SK-N-SH (cell line): ENCODE measurements at regions not wholly inside any gene's neighbourhood (a gene's known extent, or its start where the extent isn't known, plus 50 kb on each side); places are given as distances from the start of the nearest gene placed in this dataset.

Experiments
- CTCF ChIA-PET: fragments of 300-600, 350-600 bp; formaldehyde crosslinking; extraction: SDS; loops from one replicate; lab custom pipeline; 2021; lab: Yijun Ruan, JAX
- POLR2A ChIA-PET: fragments of 350-600 bp; sonication (Branson Sonifier 250); formaldehyde crosslinking; extraction: SDS; loops from one replicate; lab custom pipeline; 2020; ENCODE audit warnings: antibody characterized with exemption, inconsistent platforms; lab: Yijun Ruan, JAX
- DNase-seq: peaks from one replicate; pipeline ENCODE4 v3.0.0; 2012
- H2AFZ ChIP-seq: fragments of 200-600 bp; sonication (generic); 2 replicates; pipeline ENCODE4 v1.8.1; 2016; ENCODE audit warnings: antibody characterized with exemption, mild to moderate bottlenecking, low read depth
- H3F3A ChIP-seq: fragments of 200-600 bp; sonication (generic); replicated peaks from 2 replicates; pipeline ENCODE3; 2016; ENCODE audit warnings: antibody characterized with exemption, mild to moderate bottlenecking; ENCODE audit not compliant: insufficient read depth
- H3K27ac ChIP-seq, 2 experiments: fragments of 200-500 bp in 1 of 2; fragments of 200-600 bp in 1 of 2; sonication (Bioruptor generic) in 1 of 2; sonication (generic), shearing (Covaris generic) in 1 of 2; 2 replicates each; pipeline versions ENCODE4 v1.5.1 to v1.6.1; 2014 to 2016; ENCODE audit warnings: low read depth in 2 of 2, inconsistent platforms in 1 of 2, low read length in 1 of 2, mild to moderate bottlenecking in 1 of 2, mixed read lengths in 1 of 2
- H3K27me3 ChIP-seq: fragments of 200-600 bp; sonication (generic), shearing (Covaris generic); 2 replicates; pipeline ENCODE4 v1.6.1; 2016; ENCODE audit warnings: mixed run types; ENCODE audit not compliant: insufficient read depth
- H3K36me3 ChIP-seq, 2 experiments: fragments of 200-500 bp in 1 of 2; fragments of 200-600 bp in 1 of 2; sonication (Bioruptor generic) in 1 of 2; sonication (generic) in 1 of 2; replicated peaks in 1 of 2; 2 replicates each; pipeline versions ENCODE3 to v1.5.1; 2014 to 2016; ENCODE audit warnings: low read length in 1 of 2, mild to moderate bottlenecking in 1 of 2; ENCODE audit not compliant: insufficient read depth in 2 of 2, control insufficient read depth in 1 of 2
- H3K4me1 ChIP-seq, 2 experiments: fragments of 200-500 bp in 1 of 2; fragments of 200-600 bp in 1 of 2; sonication (Bioruptor generic) in 1 of 2; sonication (generic), shearing (Covaris generic) in 1 of 2; 2 replicates each; pipeline versions ENCODE4 v1.5.1 to v1.6.1; 2014 to 2016; ENCODE audit warnings: low read depth in 1 of 2, low read length in 1 of 2, mixed run types in 1 of 2; ENCODE audit not compliant: insufficient read depth in 2 of 2, control insufficient read depth in 1 of 2
- H3K4me2 ChIP-seq: fragments of 200-600 bp; sonication (generic), shearing (Covaris generic); 2 replicates; pipeline ENCODE4 v1.6.1; 2017; ENCODE audit warnings: mixed run types
- H3K4me3 ChIP-seq, 2 experiments: fragments of 200-500 bp in 1 of 2; fragments of 200-600 bp in 1 of 2; sonication (Bioruptor generic) in 1 of 2; sonication (generic), shearing (Covaris generic) in 1 of 2; 2 replicates each; pipeline versions ENCODE4 v1.5.1 to v1.8.1; 2014 to 2016; ENCODE audit warnings: low read depth in 2 of 2, inconsistent platforms in 1 of 2, low read length in 1 of 2, mild to moderate bottlenecking in 1 of 2, mixed read lengths in 1 of 2, moderate library complexity in 1 of 2
- H3K79me2 ChIP-seq: fragments of 200-600 bp; sonication (generic); 2 replicates; pipeline ENCODE4 v1.8.1; 2017; ENCODE audit warnings: mild to moderate bottlenecking; ENCODE audit not compliant: insufficient read depth
- H3K9ac ChIP-seq: fragments of 200-600 bp; sonication (generic); 2 replicates; pipeline ENCODE4 v1.6.1; 2017; ENCODE audit warnings: mixed run types
- H3K9me2 ChIP-seq: fragments of 200-600 bp; sonication (generic); 2 replicates; pipeline ENCODE4 v1.6.1; 2017; ENCODE audit warnings: mixed run types
- H3K9me3 ChIP-seq: fragments of 200-600 bp; sonication (generic); 2 replicates; pipeline ENCODE4 v1.6.1; 2017; ENCODE audit warnings: mixed run types, mild to moderate bottlenecking, moderate library complexity
- H4K20me1 ChIP-seq: fragments of 200-600 bp; sonication (generic); 2 replicates; pipeline ENCODE4 v1.6.1; 2017; ENCODE audit warnings: mild to moderate bottlenecking, mixed run types; ENCODE audit not compliant: insufficient read depth
- CHD2 ChIP-seq: fragments of 150-350 bp; IDR thresholded peaks from 2 replicates; pipeline ENCODE4 v1.6.1; 2018; ENCODE audit warnings: low read length; ENCODE audit not compliant: partially characterized antibody
- ELF1 ChIP-seq: IDR thresholded peaks from 2 replicates; pipeline ENCODE4 v1.4.0; 2012
- EP300 ChIP-seq, 2 experiments: IDR thresholded peaks; 2 replicates each; pipeline versions ENCODE4 v1.4.0 to v1.6.1; 2012; ENCODE audit warnings: borderline replicate concordance in 1 of 2, low read depth in 1 of 2, low read length in 1 of 2
- EZH2phosphoT487 ChIP-seq: fragments of 200-600 bp; sonication (generic); IDR thresholded peaks from 2 replicates; pipeline ENCODE4 v1.6.1; 2017; ENCODE audit warnings: low read depth, mixed run types, mild to moderate bottlenecking, antibody characterized with exemption, moderate library complexity, borderline replicate concordance
- FOSL2 ChIP-seq: IDR thresholded peaks from 2 replicates; pipeline ENCODE4 v1.4.0; 2012; ENCODE audit warnings: low read depth, mild to moderate bottlenecking, moderate library complexity, borderline replicate concordance
- FOXM1 ChIP-seq: IDR thresholded peaks from 2 replicates; pipeline ENCODE4 v1.4.0; 2012; ENCODE audit warnings: low read depth, mild to moderate bottlenecking
- GABPA ChIP-seq: IDR thresholded peaks from 2 replicates; pipeline ENCODE4 v1.4.0; 2012; ENCODE audit warnings: low read depth, mild to moderate bottlenecking
- JUND ChIP-seq: IDR thresholded peaks from 2 replicates; pipeline ENCODE4 v1.4.0; 2012
- MAX ChIP-seq: IDR thresholded peaks from 2 replicates; pipeline ENCODE4 v1.4.0; 2012; ENCODE audit warnings: low read depth
- MEF2A ChIP-seq: IDR thresholded peaks from 2 replicates; pipeline ENCODE4 v1.4.0; 2012; ENCODE audit warnings: low read depth, borderline replicate concordance
- NRF1 ChIP-seq: IDR thresholded peaks from 2 replicates; pipeline ENCODE4 v1.6.1; 2012; ENCODE audit warnings: low read depth, mild to moderate bottlenecking, low read length
- RCOR1 ChIP-seq: fragments of 150-350 bp; IDR thresholded peaks from 2 replicates; pipeline ENCODE4 v1.6.1; 2017; ENCODE audit warnings: antibody characterized with exemption, low read length
- RFX5 ChIP-seq: IDR thresholded peaks from 2 replicates; pipeline ENCODE4 v1.6.1; 2012; ENCODE audit warnings: mild to moderate bottlenecking, improper control_type of control experiment, low read length
- RXRA ChIP-seq: IDR thresholded peaks from 2 replicates; pipeline ENCODE4 v1.4.0; 2012; ENCODE audit warnings: low read depth, mild to moderate bottlenecking, borderline replicate concordance
- SIN3A ChIP-seq: IDR thresholded peaks from 2 replicates; pipeline ENCODE4 v1.6.1; 2012; ENCODE audit warnings: low read depth, mild to moderate bottlenecking, low read length, moderate library complexity, borderline replicate concordance
- TAF1 ChIP-seq: IDR thresholded peaks from 2 replicates; pipeline ENCODE4 v1.6.1; 2012; ENCODE audit warnings: low read depth, mild to moderate bottlenecking, low read length, moderate library complexity, borderline replicate concordance
- TEAD4 ChIP-seq: IDR thresholded peaks from 2 replicates; pipeline ENCODE4 v1.4.0; 2012; ENCODE audit warnings: mild to moderate bottlenecking, borderline replicate concordance; ENCODE audit not compliant: insufficient read depth
- USF1 ChIP-seq: IDR thresholded peaks from 2 replicates; pipeline ENCODE4 v1.4.0; 2012; ENCODE audit warnings: low read depth, borderline replicate concordance
- YY1 ChIP-seq: IDR thresholded peaks from 2 replicates; pipeline ENCODE4 v1.4.0; 2012; ENCODE audit warnings: low read depth, mild to moderate bottlenecking
- WGBS: methylation state at CpG from one replicate; pipeline ENCODE4 v1.1.6; 2017; ENCODE audit warnings: low lambda C conversion rate; 5-methylcytosine and 5-hydroxymethylcytosine counted together
- TF ChIP-seq, protein P1 (sequence below): IDR thresholded peaks from 2 replicates; pipeline ENCODE4 v1.6.1; 2012; ENCODE audit warnings: mild to moderate bottlenecking, low read depth, low read length, moderate library complexity
- TF ChIP-seq, protein P2 (sequence below): fragments of 200-600 bp; sonication (generic); IDR thresholded peaks from 2 replicates; pipeline ENCODE4 v1.6.1; 2017; ENCODE audit warnings: antibody characterized with exemption, mild to moderate bottlenecking, moderate library complexity
- TF ChIP-seq, protein P3 (sequence below): fragments of 150-350 bp; IDR thresholded peaks from 2 replicates; pipeline ENCODE4 v1.6.1; 2017; ENCODE audit warnings: antibody characterized with exemption, low read length, low read depth, borderline replicate concordance

DNA sequence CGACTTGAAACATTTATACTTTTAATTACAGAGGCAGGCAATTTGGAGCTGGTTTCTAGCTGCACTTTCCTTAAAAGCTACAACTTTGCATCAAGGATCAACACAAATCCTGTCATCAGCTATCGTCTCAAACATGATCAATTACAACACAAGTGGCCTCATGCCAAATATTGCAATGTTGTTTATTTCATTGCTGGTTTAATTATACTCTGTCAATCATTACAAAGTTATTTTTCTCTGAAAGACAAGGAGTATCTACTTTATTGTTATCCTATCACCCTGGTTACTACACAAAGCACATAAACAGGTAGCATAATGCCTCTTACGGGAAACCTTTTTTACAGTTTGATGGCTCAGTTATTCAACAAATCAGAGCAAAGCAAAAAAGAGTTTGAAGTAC is 58.0 kb upstream of the FOXB1 start:
- no peaks in the 10 kb centered on the region for H3K36me3 ChIP-seq

GRCh38 chr15:59945036-59945435 is 59.1 kb upstream of the FOXB1 start:
- CTCF ChIA-PET, result no interaction called here
- H3K27me3 ChIP-seq, result peaks cover 8% of the 10 kb centered on the region; the same call in 1 of the 2 replicates
- H3K4me1 ChIP-seq, result no peaks in the 10 kb centered on the region
- H3F3A ChIP-seq, result no peaks in the 10 kb centered on the region
- no peak for DNase-seq
- H2AFZ ChIP-seq, result no peak overlapping the region
- H3K79me2 ChIP-seq, result no peaks in the 10 kb centered on the region
- no peaks in the 10 kb centered on the region for H3K9me3 ChIP-seq
- no peaks in the 10 kb centered on the region for H3K9me2 ChIP-seq
- POLR2A ChIA-PET, result no interaction called here
- no peaks in the 10 kb centered on the region for H3K36me3 ChIP-seq
- no peak overlapping the region for H3K4me3 ChIP-seq
- H3K4me2 ChIP-seq, result no peak overlapping the region
- 18% methylated on average over 10 of the region's 10 CpGs for WGBS
- no peak overlapping the region for H3K27ac ChIP-seq
- no peaks in the 10 kb centered on the region for H4K20me1 ChIP-seq
- H3K9ac ChIP-seq, result no peak overlapping the region
- TF ChIP-seq, protein P1, sequence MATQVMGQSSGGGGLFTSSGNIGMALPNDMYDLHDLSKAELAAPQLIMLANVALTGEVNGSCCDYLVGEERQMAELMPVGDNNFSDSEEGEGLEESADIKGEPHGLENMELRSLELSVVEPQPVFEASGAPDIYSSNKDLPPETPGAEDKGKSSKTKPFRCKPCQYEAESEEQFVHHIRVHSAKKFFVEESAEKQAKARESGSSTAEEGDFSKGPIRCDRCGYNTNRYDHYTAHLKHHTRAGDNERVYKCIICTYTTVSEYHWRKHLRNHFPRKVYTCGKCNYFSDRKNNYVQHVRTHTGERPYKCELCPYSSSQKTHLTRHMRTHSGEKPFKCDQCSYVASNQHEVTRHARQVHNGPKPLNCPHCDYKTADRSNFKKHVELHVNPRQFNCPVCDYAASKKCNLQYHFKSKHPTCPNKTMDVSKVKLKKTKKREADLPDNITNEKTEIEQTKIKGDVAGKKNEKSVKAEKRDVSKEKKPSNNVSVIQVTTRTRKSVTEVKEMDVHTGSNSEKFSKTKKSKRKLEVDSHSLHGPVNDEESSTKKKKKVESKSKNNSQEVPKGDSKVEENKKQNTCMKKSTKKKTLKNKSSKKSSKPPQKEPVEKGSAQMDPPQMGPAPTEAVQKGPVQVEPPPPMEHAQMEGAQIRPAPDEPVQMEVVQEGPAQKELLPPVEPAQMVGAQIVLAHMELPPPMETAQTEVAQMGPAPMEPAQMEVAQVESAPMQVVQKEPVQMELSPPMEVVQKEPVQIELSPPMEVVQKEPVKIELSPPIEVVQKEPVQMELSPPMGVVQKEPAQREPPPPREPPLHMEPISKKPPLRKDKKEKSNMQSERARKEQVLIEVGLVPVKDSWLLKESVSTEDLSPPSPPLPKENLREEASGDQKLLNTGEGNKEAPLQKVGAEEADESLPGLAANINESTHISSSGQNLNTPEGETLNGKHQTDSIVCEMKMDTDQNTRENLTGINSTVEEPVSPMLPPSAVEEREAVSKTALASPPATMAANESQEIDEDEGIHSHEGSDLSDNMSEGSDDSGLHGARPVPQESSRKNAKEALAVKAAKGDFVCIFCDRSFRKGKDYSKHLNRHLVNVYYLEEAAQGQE, result no peak
- TF ChIP-seq, protein P2, sequence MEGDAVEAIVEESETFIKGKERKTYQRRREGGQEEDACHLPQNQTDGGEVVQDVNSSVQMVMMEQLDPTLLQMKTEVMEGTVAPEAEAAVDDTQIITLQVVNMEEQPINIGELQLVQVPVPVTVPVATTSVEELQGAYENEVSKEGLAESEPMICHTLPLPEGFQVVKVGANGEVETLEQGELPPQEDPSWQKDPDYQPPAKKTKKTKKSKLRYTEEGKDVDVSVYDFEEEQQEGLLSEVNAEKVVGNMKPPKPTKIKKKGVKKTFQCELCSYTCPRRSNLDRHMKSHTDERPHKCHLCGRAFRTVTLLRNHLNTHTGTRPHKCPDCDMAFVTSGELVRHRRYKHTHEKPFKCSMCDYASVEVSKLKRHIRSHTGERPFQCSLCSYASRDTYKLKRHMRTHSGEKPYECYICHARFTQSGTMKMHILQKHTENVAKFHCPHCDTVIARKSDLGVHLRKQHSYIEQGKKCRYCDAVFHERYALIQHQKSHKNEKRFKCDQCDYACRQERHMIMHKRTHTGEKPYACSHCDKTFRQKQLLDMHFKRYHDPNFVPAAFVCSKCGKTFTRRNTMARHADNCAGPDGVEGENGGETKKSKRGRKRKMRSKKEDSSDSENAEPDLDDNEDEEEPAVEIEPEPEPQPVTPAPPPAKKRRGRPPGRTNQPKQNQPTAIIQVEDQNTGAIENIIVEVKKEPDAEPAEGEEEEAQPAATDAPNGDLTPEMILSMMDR, result no peak
- no peak for TF ChIP-seq FOXM1
- TF ChIP-seq TEAD4, result no peak
- no peak for TF ChIP-seq MEF2A

More for the DNA sequence above, 58.0 kb upstream of the FOXB1 start:
- H4K20me1 ChIP-seq, result no peaks in the 10 kb centered on the region
- DNase-seq, result no peak
- no peaks in the 10 kb centered on the region for H3F3A ChIP-seq
- H3K27ac ChIP-seq, result no peak overlapping the region
- no peak overlapping the region for H2AFZ ChIP-seq
- WGBS, result under 1% methylated on average over 3 of the region's 3 CpGs
- H3K9me2 ChIP-seq, result no peaks in the 10 kb centered on the region
- H3K27me3 ChIP-seq, result peaks cover 3% of the 10 kb centered on the region; the same call in 1 of the 2 replicates
- H3K9me3 ChIP-seq, result no peaks in the 10 kb centered on the region
- no peaks in the 10 kb centered on the region for H3K4me1 ChIP-seq
- H3K4me2 ChIP-seq, result no peak overlapping the region
- no peak overlapping the region for H3K9ac ChIP-seq
- TF ChIP-seq RFX5 (no peak), CHD2 (no peak), EZH2phosphoT487 (no peak), MAX (no peak), NRF1 (no peak), TAF1 (no peak), SIN3A (no peak), EP300 (IDR thresholded peaks at IDR 0.05; ENCODE audit: borderline replicate concordance in 1 of 2, low read depth in 1 of 2, low read length in 1 of 2) (no peak), GABPA (no peak), JUND (no peak), RCOR1 (no peak), FOSL2 (no peak), USF1 (no peak), RXRA (no peak), FOXM1 (no peak), YY1 (no peak), ELF1 (no peak)
- TF ChIP-seq, protein P3, sequence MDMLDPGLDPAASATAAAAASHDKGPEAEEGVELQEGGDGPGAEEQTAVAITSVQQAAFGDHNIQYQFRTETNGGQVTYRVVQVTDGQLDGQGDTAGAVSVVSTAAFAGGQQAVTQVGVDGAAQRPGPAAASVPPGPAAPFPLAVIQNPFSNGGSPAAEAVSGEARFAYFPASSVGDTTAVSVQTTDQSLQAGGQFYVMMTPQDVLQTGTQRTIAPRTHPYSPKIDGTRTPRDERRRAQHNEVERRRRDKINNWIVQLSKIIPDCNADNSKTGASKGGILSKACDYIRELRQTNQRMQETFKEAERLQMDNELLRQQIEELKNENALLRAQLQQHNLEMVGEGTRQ, result no peak
- TF ChIP-seq, protein P2, result no peak
- H3K79me2 ChIP-seq, result no peaks in the 10 kb centered on the region
- ChIA-PET CTCF (no interaction called here), POLR2A (no interaction called here)
- H3K4me3 ChIP-seq, result no peak overlapping the region
